NT2/D1 (cell line): ENCODE measurements at regions not wholly inside any gene's neighbourhood (a gene's known extent, or its start where the extent isn't known, plus 50 kb on each side); places are given as distances from the start of the nearest gene placed in this dataset.

Experiments
- DNase-seq: peaks from one replicate; pipeline ENCODE4 v3.0.0-alpha.2; 2011; ENCODE audit warnings: low read depth, low spot score
- H3K27me3 ChIP-seq: 2 replicates; pipeline ENCODE4 v1.6.0; 2011; ENCODE audit warnings: mild to moderate bottlenecking; ENCODE audit not compliant: insufficient read length, insufficient read depth
- H3K36me3 ChIP-seq: 2 replicates; pipeline ENCODE4 v1.6.1; 2011; ENCODE audit warnings: mild to moderate bottlenecking, low read length, mixed read lengths; ENCODE audit not compliant: insufficient read depth, insufficient read length
- H3K4me1 ChIP-seq: 2 replicates; pipeline ENCODE4 v1.5.1; 2011; ENCODE audit not compliant: insufficient read depth, insufficient read length
- H3K4me3 ChIP-seq: 2 replicates; pipeline ENCODE4 v1.5.1; 2011; ENCODE audit warnings: low read depth; ENCODE audit not compliant: insufficient read length
- H3K9ac ChIP-seq: 2 replicates; pipeline ENCODE4 v1.6.0; 2011; ENCODE audit warnings: low read depth; ENCODE audit not compliant: insufficient read length
- H3K9me3 ChIP-seq: 2 replicates; pipeline ENCODE4 v1.5.1; 2011; ENCODE audit warnings: mild to moderate bottlenecking, low read length; ENCODE audit not compliant: insufficient read depth
- SUZ12 ChIP-seq: IDR thresholded peaks from 2 replicates; pipeline ENCODE4 v1.6.1; 2011; ENCODE audit not compliant: insufficient read length, insufficient read depth; ENCODE audit errors: extremely low read depth
- YY1 ChIP-seq: IDR thresholded peaks from 2 replicates; pipeline ENCODE4 v1.6.1; 2011; ENCODE audit not compliant: insufficient read length, insufficient read depth
- ZNF274 ChIP-seq: IDR thresholded peaks from 2 replicates; pipeline ENCODE4 v1.6.1; 2011; ENCODE audit warnings: mild to moderate bottlenecking, low read depth, low read length

GRCh38 chr13:76643596-76643995 lies 242.6 kb downstream of the KCTD12 start:
- no peaks in the 10 kb centered on the region for H3K9me3 ChIP-seq
- no peak overlapping the region for H3K4me3 ChIP-seq
- no peak overlapping the region for H3K9ac ChIP-seq
- no peaks in the 10 kb centered on the region for H3K27me3 ChIP-seq
- no peaks in the 10 kb centered on the region for H3K4me1 ChIP-seq
- no peak for TF ChIP-seq YY1
- no peak for TF ChIP-seq SUZ12
- TF ChIP-seq ZNF274: no peak
- DNase-seq: no peak
- H3K36me3 ChIP-seq: no peaks in the 10 kb centered on the region

GRCh38 chr13:76641056-76641455 lies 245.1 kb downstream of the KCTD12 start:
- H3K4me3 ChIP-seq: no peak overlapping the region
- DNase-seq: no peak

GRCh38 chr13:76638882-76639281 lies 247.3 kb downstream of the KCTD12 start:
- H3K4me1 ChIP-seq: no peaks in the 10 kb centered on the region
- H3K27me3 ChIP-seq: no peaks in the 10 kb centered on the region
- no peak for DNase-seq
- TF ChIP-seq SUZ12: no peak
- no peak for TF ChIP-seq ZNF274
- TF ChIP-seq YY1: no peak
- no peak overlapping the region for H3K9ac ChIP-seq
- no peaks in the 10 kb centered on the region for H3K36me3 ChIP-seq
- H3K4me3 ChIP-seq: no peak overlapping the region
- no peaks in the 10 kb centered on the region for H3K9me3 ChIP-seq

More at GRCh38 chr13:76641056-76641455, 245.1 kb downstream of the KCTD12 start:
- Histone ChIP-seq H3K27me3 (no peaks in the 10 kb centered on the region), H3K4me1 (no peaks in the 10 kb centered on the region), H3K36me3 (no peaks in the 10 kb centered on the region), H3K9ac (no peak overlapping the region), H3K9me3 (no peaks in the 10 kb centered on the region)
- TF ChIP-seq SUZ12 (no peak), YY1 (no peak), ZNF274 (no peak)

- Histone ChIP-seq H3K4me1 (no peaks in the 10 kb centered on the region), H3K9ac (no peak overlapping the region)
- no peak for DNase-seq
Measured at GRCh38 chr13:76638181-76638580, 248.0 kb downstream of the KCTD12 start.

GRCh38 chr13:76637641-76638141 lies 248.5 kb downstream of the KCTD12 start:
- Histone ChIP-seq H3K4me3 (no peak overlapping the region), H3K4me1 (no peaks in the 10 kb centered on the region), H3K27me3 (no peaks in the 10 kb centered on the region), H3K36me3 (no peaks in the 10 kb centered on the region), H3K9me3 (no peaks in the 10 kb centered on the region), H3K9ac (no peak overlapping the region)
- DNase-seq: no peak
- TF ChIP-seq YY1 (no peak), ZNF274 (no peak), SUZ12 (no peak)

More at GRCh38 chr13:76638181-76638580, 248.0 kb downstream of the KCTD12 start:
- Histone ChIP-seq H3K9me3 (no peaks in the 10 kb centered on the region), H3K36me3 (no peaks in the 10 kb centered on the region), H3K27me3 (no peaks in the 10 kb centered on the region), H3K4me3 (no peak overlapping the region)
- TF ChIP-seq SUZ12 (no peak), ZNF274 (no peak), YY1 (no peak)

- Histone ChIP-seq H3K4me3 (no peak overlapping the region), H3K9ac (no peak overlapping the region), H3K27me3 (no peaks in the 10 kb centered on the region), H3K9me3 (no peaks in the 10 kb centered on the region), H3K36me3 (no peaks in the 10 kb centered on the region), H3K4me1 (no peaks in the 10 kb centered on the region)
- TF ChIP-seq YY1: no peak
- TF ChIP-seq SUZ12: no peak
- no peak for TF ChIP-seq ZNF274
- no peak for DNase-seq
Measured at GRCh38 chr13:76636829-76637228, 249.4 kb downstream of the KCTD12 start.

- no peaks in the 10 kb centered on the region for H3K36me3 ChIP-seq
- DNase-seq: no peak
- no peak for TF ChIP-seq YY1
- no peak for TF ChIP-seq SUZ12
- no peak for TF ChIP-seq ZNF274
Measured at GRCh38 chr13:76635232-76636230, 250.7 kb downstream of the KCTD12 start.

More at GRCh38 chr13:76635232-76636230, 250.7 kb downstream of the KCTD12 start:
- Histone ChIP-seq H3K4me1 (no peaks in the 10 kb centered on the region), H3K9me3 (no peaks in the 10 kb centered on the region), H3K27me3 (no peaks in the 10 kb centered on the region), H3K4me3 (no peak overlapping the region), H3K9ac (no peak overlapping the region)
